A204.1 (cell line): ENCODE measurements at regions not wholly inside any gene's neighbourhood (a gene's known extent, or its start where the extent isn't known, plus 50 kb on each side); places are given as distances from the start of the nearest gene placed in this dataset.
"Not testable (repeated sequence)": the region's sequence is repeated elsewhere in the genome, so short reads cannot be mapped to it uniquely, and the experiment has no call there.

Source experiments
- FAIRE-seq: peaks from 2 replicates; lab custom pipeline; 2012; peaks lifted over from hg19 to GRCh38; lab: Jason Lieb, UNC

DNA sequence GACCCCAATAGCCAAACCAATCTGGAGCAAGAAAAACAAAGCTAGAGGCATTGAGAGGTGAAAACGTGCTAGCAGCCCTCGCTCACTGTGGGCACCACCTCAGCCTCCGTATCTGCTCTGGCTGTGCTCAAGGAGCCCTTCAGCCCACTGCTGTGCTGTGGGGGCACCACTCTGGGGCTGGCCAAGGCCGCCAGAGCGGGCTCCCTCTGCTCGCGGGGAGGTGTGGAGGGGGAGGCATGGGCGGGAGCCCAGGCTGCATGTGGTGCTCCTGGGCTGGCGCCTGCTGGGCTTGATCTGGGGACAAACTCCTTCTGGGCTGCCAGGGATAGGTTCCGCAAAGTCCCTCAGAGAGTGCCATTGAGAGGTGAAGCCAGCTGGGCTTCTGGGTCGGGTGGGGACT is 1002.0 kb downstream of the GATA3 start:
- no peak for FAIRE-seq

DNA sequence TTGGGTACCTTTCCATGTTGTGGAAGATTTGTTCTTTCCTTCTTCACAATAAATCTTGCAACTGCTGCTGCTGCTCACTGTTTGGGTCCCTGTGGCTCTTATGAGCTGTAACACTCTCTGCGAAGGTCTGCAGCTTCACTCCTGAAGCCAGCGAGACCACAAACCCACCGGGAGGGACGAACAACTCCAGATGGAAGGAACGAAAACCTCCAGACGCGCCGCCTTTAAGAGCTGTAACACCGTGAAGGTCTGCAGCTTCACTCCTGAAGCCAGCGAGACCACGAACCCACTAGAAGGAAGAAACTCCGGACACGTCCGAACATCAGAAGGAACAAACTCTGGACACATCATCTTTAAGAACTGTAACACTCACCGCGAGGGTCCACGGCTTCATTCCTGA is 1002.8 kb downstream of the GATA3 start:
- not testable (repeated sequence) for FAIRE-seq

DNA sequence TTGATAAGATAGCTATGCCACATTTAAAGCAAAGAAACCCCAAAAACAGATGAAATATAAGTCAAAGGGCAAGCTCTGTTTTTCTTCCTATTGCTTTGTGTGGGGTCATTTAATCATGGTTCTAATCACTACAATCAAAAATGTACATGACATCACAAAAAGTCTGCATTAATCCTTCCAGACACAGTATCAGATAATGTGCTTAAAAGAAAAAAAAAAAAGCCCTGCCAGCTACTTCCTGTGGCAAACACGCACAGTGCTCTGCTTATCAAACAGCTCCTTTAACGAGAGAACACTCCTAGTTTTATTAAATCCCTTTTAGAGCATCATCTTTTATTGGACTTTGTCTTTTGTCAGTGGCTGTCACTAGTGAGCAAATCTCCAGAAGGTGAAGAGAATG is 1005.8 kb downstream of the GATA3 start:
- FAIRE-seq, result no peak

DNA sequence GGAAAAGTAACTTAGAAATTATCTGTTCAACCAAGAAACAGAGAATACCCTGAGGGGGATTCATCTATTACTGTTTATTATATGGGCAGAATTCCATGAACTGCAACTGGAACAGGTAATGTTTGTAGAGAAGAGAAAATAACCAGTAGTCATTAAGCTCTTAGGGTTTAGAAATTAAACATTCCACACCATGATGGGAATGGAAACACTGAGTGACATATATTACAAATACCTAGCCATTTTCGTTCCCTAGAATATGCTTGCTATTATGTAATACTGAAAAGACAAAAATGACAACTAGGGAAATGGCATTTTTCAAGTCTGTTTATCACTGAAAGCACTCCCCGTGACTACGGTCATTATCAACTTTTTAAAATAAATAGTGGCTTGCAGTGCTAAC is 1007.4 kb downstream of the GATA3 start:
- no peak for FAIRE-seq

DNA sequence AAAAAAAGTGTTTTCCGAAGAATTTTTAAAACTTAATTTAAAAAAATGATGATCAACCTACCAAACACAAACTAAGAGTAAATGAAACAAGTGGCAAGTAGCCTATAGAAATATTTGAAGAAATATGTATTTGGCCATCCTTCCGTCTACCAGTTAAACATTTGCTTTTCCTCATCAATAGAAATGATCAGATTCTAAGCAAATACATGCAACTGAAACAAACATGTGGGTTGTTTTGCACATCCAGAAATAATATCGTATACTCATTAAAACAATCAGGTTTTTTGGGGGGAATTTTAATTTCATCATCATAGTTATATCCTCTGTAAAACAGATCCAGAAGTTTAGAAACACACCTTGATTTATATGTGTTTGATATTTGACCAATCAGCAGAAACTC is 1011.7 kb downstream of the GATA3 start:
- FAIRE-seq, result no peak

DNA sequence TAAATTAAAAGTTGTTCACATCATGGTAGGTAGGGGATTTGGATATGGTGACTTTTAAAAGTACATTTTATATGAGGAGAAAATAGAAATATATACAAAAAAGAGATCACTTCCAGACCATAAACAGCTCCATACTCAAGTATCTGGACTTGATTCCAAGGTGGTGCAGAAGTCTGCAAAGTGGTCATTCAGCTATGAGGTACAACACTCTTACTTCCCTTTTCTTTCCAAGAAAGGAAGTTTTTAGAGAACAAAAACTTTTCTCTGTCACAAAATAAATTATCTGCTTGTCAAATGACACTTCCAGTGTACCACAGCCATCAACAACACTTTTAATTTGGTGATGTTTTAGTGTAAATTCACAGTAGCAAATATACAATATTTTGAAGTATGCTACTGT is 1013.5 kb downstream of the GATA3 start:
- no peak for FAIRE-seq

DNA sequence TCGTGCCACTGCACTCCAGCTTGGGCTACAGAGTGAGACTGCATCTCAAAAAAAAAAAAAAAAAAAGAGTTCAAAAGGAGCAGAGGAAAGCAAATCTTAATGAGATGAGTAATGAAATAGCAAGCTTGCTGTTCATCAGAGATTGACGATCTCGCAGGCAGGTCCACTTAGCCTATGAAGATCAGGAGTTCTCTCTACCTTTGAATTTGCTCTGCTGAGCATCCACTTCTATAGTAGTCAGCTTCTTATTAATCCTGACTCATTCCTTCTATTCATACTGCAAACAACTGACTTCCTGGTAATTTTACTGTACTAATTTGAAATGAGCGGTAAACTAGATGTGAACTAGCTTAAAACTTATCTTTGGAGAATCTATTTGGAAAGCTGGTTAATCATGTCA is 1014.6 kb downstream of the GATA3 start:
- no peak for FAIRE-seq

DNA sequence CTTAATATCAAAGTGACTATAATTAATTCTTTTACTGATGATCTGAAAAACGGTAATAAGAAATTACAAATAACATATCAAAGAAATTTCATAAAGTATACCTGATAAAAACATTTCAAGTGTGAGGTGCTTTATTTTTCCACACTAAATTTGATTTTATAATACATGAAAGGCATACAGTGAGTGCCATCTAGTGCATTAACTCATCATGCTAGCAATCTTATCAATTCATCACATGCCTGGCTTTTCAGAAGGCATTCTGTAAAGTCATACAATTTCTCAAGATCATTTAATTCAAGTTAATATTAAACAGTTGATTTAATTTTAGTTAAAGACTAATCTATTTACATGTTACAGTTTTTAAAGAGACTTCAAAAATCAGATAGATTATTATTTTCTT is 1020.9 kb downstream of the GATA3 start:
- no peak for FAIRE-seq

DNA sequence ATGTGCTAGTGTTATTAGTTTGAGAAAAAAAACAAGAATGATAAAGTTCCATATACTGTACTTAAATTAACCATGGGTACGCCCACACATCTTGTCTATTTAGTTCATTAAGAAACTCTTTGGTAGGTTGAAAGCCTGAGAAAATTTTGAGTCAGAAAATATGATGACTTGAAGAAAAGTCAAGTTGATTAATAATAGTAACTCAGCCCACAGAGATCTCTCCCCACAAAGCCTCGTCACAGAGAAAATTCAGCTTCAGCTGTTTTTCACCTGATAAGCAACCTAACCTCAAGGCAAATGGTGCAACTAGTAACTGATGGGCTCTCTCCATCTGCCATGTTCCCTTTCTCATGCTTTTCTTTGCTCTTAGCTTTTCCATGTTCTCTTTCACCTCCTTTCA is 1021.6 kb downstream of the GATA3 start:
- no peak for FAIRE-seq

DNA sequence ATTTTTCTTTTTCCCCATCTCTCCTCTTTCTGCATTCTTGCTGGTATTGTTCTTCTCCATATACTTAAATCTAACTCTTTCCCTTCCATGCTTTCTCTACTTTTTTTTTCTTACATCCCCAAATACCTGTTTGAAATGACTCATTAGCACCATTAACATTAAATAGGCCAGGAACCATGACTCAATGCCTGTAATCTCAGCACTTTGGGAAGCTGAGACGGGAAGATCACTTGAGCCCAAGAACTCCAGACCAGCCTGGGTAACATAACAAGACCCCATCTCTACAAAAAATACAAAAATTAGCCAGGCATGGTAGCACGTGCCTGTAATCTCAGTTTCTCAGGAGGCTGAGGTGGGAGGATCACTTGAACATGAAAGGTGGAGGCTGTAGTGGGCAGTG is 1026.8 kb downstream of the GATA3 start:
- no peak for FAIRE-seq

DNA sequence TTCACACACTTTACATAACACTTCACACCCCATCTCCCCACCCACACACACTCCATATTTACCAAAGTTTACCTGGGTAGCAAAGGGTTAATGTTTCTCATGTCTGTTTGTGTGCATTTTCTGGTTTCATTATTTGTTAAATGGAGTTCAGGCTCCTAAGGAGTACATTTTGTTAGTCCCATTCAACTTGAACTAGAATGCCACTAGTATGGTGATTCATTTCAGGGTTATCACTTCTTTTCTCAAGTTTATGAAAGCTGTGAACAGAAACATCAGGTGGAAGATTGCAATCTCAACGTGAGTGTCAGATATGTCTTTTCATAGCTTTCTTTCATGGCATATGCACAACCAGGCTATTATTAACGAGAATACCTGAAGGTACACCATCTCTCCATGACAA is 1027.5 kb downstream of the GATA3 start:
- FAIRE-seq, result no peak

DNA sequence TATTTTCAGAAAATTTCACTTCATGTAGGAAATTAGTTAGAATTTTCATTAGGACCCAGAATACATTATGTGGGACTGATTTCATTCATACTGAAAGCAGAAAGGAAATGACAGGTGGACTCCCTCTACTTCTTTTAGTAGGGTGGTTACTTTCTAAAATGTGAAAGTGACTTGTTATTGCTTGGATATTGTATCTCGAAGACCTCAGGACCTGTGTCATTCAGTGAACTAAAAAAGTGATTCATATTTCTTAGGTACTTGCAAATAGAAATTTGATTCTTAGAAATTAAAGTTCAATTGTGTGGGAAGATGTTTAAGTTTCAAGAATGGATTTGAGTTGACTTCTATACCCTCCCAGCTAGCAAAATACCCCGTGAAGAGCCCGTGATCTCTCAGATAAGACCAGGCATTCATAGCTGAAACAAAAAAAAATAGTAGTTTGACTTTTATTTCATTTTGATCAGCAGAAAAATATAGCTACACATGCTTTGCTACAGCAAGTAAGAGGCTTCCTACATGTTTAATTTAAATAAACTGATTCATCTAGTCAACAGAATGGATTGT is 1037.1 kb downstream of the GATA3 start:
- FAIRE-seq, result no peak

DNA sequence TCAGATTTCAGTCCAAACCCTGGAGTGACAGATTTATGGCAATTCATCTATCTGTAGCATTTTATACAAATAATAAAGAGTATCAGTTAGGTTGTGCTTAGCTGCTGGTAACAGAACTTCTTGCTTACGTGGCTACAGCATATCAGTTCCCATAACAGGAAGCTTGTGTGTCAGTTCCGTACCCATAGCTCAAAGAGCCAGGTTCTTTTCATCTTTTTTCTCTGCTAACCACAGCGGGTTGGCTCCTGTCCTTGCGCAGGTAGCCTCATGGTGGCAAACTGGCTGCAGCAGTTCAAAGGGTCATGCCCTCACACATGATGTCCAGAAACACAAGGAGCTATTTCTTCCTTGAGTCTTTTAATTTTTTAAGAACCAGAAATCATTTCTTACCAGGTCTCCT is 1041.8 kb downstream of the GATA3 start:
- no peak for FAIRE-seq

DNA sequence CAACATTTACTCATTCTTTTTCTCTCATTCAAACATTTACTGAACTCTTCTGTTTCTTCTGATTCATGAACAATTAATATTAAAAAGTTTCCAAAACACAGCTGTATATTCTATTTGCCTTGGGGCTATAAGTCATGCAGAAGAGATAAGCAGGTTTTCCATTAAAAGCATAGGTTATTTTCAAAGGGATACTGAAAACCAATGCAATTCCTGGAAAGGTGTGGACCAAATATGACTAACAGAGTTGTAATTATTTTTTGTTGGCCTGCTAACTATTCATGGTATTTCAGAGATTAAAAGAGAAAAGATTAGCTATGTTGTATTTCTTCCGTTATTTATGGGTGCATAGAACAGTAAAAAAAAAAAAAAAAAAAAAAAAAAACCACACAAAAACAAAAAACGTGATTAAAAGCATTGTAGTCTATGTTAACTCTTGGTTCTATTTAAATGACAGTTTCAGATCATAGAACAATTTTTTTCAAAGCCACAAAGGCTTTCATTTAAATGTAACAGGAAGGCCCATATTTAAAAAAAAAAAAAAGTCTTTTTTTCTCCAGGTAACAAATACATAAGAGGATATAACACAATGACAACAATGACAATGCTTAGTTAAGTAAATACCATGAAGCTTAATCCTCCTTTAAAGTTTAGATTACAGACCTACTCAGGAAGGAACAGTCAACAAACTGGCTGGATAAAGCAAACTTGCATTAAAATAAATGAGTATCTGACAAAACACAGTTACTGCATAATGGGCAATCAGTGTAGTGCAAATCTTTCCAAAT is 1042.9 kb downstream of the GATA3 start:
- no peak for FAIRE-seq

DNA sequence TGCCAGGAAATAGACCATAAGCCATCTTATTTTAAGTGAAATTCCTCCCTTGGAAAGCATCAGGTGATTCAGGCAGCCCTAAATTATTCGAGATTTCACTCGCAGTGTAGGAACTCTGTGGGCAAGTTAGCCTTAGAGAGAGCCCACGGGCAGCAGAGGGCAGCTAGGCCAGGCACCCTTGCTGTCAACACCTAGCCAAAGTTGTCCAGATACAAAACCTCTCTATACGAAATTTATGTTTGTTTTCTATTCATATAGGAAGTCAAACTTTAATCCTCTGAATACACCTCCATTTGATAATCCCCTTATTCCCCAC is 1043.5 kb downstream of the GATA3 start:
- no peak for FAIRE-seq

DNA sequence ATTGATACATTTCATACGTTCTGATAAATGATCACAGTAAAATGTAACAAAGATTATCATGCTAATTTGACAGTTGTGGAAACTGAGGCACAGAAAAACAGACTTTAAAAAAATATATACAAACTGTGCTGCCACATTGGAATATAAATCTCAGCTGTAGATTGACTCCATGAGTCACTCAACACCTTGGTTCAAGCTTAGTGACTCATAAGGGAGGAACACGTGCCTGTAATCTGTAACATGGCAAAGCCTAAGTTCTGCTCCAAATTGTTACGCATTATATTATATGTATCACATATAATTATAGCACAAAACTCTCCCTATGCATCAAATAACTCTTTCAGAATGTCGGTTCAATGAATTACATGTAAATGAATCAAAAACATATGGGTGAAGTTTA is 1047.5 kb downstream of the GATA3 start:
- no peak for FAIRE-seq

DNA sequence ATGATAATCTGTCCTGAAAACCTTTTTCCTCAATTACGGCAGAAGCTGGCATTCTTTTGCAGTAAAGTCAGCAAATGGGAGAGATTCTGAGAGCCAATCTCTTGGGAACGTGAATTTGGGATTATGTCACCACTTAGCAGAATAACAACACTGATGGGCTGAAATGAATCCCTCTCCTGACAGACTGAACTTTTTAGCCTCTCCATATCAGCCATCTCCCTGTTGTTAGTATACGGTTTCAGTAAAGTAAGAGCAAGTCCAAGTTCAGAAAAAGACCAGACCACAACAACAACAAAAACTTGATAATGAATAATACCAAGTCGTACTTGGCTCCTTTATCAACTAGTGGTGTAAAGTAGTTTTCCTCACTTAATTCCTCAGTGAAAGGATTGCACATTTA is 1048.8 kb downstream of the GATA3 start:
- no peak for FAIRE-seq

DNA sequence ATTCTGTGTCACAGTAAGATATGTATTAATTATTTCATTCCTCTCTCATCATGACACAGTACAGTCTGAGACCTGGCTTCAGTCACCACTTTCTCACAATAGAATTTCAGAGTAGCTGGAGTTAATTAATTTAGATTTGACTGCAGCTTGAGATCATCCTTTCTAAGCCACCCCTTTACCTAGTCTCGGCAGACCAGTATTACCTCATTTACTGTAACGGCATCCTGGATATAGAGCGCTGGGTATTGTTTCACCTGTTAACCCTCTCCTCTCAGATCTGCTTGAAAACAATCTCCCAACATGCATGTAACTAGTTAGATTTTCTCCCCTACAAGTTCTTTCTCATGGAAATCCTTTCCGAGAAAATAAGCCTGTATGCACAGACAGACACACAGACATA is 1057.5 kb downstream of the GATA3 start:
- no peak for FAIRE-seq

DNA sequence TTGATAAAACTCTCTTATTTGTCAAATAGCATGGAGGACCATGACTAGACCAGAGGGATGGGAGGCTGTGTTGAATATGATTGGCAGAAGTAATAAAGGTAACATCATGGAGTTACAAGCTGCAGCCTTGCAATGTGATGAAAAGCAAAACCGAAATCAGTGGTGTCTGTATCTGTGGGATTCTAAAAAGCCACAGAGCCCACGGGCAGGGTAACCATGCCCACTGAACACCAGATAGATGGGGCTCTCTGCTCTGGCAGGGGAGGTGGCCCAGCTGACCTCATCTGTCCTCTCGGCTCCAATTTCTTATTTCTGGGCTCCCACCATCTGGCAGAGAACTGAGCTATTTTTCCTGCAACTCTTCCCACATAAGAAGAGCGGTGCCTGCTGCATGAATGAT is 1072.2 kb downstream of the GATA3 start:
- FAIRE-seq, result no peak

DNA sequence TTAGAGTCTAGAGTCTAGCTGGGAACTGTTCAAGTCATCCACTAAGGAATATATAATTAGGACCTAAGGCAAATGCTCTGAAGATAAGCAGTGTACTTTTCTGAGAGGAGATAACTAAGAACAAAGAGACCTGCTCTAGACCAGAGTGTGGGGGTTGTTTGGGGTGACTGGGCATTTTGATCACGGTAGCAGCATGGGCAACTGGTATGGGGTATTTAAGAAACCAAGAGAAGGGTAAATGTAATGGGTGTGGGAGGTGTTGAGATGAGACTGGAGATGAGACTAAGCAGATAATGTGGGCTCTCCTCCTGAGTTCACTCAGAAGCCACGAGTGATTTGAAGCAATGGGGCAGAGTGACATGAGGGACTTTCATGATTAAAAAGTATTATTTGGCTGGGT is 1082.9 kb downstream of the GATA3 start:
- no peak for FAIRE-seq

DNA sequence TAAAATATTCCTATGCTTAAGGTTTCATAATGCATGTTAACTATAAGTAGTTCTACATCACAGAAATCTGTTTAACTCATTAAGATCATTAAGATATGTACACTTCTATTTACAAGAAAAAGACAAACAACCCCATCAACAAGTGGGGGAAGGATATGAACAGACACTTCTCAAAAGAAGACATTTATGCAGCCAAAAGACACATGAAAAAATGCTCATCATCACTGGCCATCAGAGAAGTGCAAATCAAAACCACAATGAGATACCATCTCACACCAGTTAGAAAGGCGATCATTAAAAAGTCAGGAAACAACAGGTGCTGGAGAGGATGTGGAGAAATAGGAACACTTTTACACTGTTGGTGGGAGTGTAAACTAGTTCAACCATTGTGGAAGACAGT is 1084.3 kb downstream of the GATA3 start:
- FAIRE-seq, result not testable (repeated sequence)

DNA sequence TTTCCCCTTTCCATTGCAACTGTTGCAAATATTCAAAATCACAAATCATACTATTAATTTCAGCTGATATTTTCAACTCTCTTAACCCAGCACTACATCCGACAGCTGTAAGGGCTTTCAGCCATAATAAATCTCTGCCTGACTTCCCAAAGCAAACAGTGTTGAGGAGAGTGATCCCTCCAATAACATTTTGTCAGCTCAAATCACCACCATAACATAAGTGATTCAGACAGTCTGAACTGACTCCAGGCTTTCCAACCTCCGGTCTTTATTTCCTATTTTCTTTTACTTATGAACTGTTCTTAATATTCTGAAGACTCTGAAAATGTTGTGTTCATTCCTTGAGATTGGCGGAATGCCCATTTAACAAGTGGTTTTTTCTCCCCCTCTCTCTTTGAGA is 1085.9 kb downstream of the GATA3 start:
- FAIRE-seq, result no peak

DNA sequence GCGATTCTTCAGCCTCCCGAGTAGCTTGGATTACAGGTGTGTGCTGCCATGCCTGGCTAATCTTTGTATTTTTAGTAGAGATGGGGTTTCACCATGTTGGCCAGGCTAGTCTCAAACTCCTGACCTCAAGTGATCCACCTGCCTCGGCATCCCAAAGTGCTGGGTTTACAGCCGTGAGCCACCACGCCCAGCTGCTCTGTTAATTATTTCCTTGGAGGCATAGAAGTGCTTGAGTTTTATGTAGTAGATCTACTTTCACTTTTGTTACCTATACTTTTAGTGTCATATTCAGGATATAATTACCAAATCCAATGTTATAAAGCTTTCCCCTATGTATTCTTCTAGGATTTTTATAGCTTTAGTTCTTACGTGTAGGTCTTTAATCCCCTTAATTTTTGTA is 1093.0 kb downstream of the GATA3 start:
- FAIRE-seq, result no peak

DNA sequence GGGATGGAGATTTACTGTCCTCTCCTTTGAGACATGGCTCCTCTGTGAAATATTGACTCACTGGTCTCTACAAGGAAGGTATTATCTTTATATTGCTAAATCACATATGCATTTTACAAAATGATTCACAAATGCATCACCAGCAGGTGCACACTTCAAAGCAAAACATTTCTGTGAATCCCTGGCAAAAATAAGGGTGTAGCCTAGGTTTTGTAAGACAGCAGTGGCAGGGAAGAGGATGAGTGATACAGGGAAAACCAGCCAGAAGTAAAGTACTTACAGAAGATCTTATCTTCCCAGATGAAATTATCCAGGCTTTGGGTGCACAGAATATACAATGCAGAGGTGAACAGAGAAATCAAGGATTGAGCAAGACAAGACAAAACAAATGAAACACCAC is 1094.6 kb downstream of the GATA3 start:
- no peak for FAIRE-seq

DNA sequence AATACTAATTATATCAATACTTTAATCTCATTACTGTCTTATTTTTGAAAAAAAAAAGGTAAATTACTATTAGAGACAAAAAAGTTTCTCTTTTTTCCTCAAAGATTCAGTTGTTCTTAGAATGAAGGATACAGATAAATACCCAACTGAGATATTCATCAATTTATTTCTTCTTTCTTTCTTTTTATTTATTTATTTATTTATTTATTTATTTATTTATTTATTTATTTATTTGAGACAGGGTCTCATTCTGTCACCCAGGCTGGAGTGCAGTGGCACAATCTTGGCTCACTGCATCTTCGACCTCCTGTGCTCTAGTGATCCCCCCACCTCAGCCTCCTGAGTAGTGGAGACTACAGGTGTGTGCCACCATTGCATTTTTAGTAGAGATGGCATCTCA is 1098.6 kb downstream of the GATA3 start:
- not testable (repeated sequence) for FAIRE-seq
